ENCODE measurements at regions not wholly inside any gene's neighbourhood (a gene's known extent, or its start where the extent isn't known, plus 50 kb on each side); places are given as distances from the start of the nearest gene placed in this dataset.
"Not testable (repeated sequence)": the region's sequence is repeated elsewhere in the genome, so short reads cannot be mapped to it uniquely, and the experiment has no call there.

DNA sequence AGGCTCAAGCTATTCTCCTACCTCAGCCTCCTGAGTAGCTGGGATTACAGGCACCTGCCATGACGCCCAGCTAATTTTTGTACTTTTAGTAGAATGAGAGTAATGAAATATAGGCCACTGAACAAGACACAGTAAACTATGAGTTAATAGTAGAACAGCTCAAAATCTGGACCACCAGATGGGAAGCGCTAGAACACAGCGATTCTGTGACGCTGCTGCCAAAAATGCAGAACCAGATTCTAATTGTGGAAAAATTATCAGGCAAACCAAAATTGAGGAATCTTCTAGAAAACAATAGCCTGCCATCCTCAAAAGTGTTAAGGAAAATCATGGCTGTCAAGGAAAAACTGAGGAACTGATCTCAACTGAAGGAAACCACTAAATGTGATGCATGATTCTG is 111.4 kb upstream of the TIAM1 start:
- no peak for DNase-seq (ENCODE audit: low read depth in 2 of 2)

DNA sequence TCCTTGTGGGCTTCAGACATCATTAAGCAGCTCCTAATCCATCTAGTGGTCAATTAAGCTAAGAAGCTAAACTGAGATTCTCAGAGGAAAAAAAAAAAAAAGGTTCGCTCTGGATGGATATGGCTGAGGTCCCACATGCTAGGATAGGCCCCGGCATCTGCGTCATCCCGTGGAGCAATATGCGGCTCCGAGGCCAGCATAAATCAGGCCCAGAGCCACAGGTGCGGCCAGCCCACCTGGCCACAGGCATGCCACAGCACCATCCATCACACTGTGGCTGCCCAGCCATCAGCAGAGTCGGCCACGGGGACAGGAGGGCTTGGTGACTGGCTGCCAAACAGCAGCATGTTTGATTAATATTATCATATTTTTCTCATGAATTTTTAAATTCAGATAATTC is 106.9 kb upstream of the TIAM1 start:
- no peak for DNase-seq (ENCODE audit: low read depth in 2 of 2)

DNA sequence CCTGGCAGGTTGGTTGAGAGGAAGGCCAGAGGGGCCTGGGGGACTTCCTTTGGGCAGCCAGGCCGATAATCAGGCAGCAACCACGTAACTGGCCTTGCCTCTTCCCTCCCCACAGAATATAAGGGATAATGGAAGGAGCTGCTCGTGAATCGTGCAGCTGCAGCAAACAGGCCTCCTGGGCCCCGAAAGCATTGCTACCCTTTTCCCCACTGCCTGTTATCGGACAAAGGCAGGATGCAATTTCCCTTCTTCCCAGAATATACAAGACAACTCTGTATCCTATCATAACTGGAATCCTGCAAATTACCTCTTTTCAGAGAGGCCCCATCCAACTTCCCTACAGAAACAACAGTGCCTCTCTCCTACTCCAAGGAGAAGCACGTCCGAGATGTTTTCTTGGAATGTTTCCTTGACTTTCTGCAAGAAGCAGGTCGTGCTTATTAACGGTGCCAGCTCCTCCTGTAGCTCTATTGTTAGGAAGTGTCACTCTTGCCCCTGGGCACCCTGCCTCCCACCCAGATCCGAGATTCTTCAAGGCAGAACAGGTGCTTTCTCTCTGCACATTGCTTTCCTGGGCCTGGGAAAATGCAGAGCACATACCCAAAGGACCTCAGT is 106.0 kb upstream of the TIAM1 start:
- DNase-seq (ENCODE audit: low read depth in 2 of 2): no peak

DNA sequence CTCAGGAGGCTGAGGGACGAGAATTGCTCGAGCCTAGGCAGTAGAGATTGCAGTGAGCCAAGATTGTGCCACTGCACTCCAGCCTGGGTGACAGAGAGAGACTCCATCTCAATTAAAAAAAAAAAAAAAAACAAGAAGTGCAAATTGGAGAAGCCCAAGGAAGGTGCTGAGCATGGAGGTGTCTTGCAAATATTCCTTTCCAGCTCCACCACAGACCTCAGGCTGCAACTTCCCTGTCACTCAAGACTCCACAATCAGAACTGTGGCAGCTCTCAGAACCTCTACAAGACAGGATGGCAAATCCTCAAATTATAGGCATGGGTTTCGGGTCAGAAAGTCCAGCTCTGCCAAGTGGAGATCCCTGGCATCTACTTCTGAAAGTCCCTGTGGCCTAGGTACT is 104.4 kb upstream of the TIAM1 start:
- DNase-seq (ENCODE audit: low read depth in 2 of 2): no peak

DNA sequence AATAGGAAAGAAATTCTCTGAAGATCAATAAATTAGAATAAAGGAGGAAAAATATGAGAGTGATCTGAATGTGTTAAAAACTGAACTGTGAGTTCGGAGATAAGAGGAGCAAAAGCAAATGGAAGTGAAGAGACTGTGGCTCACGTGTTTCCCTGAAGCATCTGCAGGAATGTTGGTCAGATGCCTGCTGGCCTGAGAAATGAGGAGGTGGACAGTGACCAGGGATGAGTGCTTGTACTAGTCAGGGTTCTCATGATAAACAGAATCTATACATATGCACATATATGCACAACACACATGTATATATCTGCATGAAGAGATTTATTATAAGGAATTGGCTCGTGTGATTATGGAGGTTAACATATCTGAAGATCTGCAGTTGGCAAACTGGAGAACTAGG is 103.4 kb upstream of the TIAM1 start:
- no peak for DNase-seq (ENCODE audit: low read depth in 2 of 2)

DNA sequence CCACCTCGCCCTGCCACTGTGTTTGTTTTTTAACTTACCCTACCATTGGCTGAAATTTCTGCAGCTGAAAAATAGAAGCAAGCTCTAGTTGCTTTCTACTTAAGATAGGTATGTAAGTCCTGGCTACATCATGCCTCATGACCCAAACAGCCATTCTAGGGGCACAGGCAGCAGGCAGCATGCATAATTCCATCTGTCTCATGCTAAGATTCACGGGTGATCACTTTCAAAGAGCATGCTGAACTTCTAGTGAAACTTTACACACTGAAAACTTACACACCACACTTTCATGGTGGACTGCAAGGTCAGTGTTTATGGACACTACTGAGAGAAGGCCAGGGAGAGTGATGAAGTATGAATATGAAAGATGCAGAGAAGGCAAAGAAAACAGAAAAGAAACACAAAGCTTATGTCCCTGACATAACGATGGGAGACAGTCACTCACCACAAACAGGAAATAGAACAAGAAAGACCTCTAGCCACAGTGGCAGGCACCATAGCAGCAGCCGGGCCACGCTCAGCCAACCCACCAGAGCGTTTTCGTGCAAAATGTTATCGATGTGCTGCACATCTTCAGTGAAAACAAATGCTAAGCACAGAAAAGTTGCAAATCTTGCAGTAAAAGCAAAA is 102.3 kb upstream of the TIAM1 start:
- no peak for DNase-seq (ENCODE audit: low read depth in 2 of 2)

DNA sequence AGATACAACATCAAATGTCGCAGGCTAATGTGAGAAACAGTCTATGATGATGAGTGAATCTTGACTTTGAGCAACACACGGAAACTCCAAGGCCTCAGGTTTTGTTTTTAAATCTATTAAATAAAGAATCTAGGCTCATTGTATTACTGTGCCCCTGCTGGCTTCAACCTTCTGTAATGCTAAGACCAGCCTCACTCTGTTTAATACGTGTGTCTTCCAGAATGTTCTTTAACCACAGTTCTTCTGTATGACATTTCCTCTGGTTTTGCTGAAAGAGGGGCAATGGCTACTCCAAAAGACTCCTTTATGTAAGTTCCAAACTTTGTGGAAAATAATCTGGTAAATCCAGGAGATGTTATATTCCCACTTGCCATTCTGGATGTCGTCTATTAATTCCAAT is 101.1 kb upstream of the TIAM1 start:
- no peak for DNase-seq (ENCODE audit: low read depth in 2 of 2)

DNA sequence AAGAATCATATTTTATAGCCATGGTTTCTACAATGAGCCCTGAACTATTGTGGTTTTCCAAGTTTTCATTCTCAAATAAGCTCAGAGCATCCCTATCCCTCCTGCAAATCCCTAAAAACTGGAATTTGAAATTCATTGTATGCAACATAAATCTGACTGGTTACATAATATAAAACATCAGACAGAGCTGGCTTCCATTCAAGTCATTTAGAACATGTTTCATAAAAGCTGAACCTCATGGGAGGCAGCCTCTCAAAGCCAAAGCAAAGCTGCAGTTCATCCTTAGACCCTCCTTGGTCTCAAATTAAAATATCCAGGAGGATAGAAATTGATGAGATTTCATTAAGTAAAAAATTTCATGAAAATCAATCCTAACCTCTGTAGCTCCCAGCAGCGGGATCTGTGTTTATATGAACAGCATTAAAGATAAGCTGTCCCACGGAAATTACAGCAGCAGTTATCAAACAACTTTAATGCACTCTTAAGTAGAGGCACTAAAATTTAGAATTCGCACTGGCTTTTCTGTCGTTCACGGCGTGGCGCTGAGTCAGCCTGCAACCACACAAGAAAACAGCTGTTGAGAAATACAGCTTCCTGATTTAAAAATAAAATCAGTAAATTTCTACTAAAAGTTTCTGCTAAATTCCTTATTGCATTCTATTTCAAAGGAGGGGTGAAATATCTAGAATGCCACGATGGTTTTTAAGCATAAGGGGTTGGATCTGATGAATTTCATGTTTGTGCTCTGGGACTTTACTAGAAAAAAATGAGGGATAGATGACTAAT is 99.9 kb upstream of the TIAM1 start:
- no peak for DNase-seq (ENCODE audit: low read depth in 2 of 2)

DNA sequence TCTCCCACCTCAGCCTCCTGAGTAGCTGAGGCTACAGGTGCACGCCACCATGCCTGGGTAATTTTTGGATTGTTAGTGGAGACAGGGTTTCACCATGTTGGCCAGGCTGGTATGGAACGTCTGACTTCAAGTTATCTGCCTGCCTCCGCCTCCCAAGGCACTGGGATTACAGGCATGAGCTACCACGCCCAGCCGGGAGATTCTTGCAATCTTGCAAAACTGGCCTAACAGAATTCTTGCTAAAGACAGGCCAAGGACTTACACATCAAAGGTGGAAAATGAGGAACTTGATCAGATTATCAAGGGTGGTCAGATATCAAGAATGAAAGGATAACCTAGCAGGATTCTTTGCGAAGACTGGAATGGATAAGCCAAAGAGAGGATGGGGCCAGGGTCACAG is 98.3 kb upstream of the TIAM1 start:
- no peak for DNase-seq (ENCODE audit: low read depth in 2 of 2)

DNA sequence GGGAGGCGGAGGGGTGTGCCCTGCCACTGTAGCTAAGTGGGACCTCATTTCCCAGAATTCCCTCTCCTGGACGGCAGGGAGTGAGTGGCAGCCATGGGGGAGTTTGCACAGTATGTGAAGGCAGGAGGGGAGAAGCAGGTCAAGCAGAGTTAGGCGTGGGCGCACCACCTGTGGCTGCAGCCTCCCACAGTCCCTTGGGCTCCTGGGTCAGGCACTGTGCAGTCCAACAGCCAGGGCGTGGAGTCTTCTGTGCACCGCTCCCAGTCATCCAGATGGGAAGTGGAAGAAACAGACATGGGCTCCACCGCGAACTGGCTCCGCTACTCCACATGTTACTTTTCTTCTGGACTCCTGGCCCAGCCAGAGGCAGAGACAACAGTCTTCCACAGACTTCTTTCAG is 85.4 kb upstream of the TIAM1 start:
- DNase-seq (ENCODE audit: low read depth in 2 of 2): no peak

DNA sequence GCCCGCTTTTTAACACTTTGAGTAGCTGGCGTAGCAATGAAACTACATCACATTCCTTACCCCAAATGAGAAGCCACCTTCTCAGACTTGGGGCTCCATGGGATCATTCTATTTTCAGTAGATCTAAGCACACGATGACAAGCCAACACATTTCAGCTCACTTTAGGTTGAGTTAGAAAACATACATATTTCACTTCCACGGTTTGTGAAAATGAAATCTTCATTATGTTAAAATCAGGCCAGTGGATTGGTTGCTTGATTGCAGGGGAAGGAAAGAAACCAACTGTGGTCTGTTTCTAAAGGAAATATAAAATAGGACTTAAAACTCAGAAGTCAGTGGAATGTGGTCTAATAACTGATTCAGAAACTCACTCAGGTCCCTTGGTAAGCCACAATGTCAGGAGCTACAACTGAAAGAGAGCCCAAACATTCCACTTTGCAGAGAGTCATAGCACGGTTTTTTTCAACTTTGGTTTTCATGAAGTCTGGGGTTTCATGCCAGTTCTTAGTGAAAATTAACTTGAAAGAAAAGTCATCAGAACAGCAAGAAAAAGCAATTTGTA is 82.3 kb upstream of the TIAM1 start:
- no peak for DNase-seq (ENCODE audit: low read depth in 2 of 2)

DNA sequence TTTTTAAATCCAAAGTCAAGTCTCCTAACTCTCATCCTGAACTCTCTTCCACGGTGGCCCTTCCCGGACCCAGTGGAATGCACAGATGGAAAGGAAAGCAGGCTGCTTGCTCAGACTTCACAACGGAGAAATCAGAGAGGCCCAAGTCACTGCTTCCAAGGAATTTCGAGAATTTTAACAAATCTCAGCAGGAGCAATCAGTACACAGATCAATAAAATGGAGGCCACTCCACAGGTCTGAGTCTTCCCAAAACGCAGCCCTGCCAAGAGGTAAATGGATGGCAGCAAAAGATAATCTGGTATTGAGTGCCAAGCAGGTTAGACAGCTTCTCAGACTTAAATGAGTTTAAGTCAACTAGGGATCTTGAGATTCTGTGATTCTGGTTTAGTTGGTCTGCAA is 81.1 kb upstream of the TIAM1 start:
- no peak for DNase-seq (ENCODE audit: low read depth in 2 of 2)

DNA sequence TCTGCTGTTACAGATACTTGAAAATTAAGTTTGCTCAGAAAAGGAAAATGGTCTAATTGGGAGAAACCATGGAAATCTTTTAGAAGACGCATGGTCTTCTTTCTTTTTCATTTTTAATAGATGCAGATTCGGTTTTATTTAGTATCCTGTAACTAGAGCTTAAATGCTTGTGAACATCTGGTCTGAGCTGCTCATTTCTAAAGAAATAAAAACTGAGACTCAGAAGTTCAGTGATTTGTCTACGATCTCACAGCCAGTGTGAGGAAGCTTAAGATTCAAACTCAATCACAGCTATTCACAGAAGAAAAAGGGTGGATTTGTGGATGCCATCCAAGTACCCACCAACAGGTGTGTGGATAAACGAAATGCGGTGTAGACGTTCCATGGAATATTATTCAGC is 80.0 kb upstream of the TIAM1 start:
- DNase-seq (ENCODE audit: low read depth in 2 of 2): no peak

DNA sequence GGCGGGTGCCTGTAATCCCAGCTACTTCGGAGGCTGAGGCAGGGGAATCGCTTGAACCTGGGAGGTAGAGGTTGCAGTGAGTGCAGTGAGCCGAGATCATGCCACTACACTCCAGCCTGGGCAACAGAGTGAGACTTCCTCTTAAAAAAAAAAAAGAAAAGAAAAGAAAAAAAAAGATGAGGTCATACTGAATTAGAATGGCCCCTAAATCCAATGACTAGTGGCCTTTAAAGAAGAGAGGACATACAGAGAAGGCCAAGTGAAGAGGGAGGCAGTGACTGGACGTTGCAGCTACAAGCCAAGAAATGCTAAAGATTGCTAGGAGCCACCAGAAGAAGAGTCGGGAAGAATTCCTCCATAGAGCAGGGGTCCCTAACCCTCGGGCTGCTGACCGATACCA is 76.9 kb upstream of the TIAM1 start:
- no peak for DNase-seq (ENCODE audit: low read depth in 2 of 2)

DNA sequence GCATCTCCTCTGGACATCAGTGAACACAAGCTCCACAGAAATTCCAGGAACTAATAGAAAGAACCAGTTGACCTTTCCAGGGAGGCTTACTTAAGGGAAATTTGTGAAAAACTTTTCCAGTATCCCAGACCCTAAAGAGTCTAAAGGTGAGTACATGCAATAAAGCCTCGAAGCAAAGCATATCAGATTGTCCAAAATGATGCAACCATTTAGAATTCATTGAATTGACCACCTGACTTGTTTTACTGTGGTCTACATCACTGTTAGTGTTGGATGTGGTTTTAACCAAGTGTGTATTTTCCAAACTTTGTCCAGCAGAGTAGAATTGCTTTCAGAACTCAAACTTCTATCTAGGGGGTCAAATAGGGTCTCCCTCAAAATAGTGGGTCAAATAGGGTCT is 76.3 kb upstream of the TIAM1 start:
- no peak for DNase-seq (ENCODE audit: low read depth in 2 of 2)

DNA sequence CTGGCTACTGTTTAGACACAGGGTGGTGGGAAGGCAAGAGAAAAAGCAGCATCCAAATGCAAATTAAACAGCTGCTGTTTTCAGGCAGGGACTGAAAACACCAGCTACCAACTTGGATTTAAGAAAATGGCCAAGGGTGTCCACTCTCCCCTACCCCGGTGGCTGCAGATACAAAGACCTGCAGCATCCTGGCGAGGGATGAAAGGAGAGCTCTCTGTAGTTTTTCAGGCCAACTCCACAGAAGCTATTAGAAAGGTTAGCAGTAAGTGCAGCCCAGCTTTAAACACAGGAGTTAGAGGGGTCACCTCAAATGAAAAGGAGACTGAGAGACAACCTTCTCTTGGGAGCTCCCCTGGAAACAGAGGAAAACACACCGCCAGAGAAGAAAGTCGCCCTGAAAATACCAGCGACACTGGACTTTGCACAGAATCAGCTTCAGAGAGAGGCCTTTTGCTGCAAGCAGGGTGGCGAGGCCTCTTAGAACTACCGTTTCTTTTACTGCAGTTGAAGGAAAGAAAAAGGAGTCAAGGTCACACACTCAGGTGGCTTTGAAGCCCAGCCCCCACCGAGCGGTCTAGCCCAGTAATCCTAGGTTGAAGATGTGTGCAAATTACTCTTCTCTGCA is 74.4 kb upstream of the TIAM1 start:
- no peak for DNase-seq (ENCODE audit: low read depth in 2 of 2)

DNA sequence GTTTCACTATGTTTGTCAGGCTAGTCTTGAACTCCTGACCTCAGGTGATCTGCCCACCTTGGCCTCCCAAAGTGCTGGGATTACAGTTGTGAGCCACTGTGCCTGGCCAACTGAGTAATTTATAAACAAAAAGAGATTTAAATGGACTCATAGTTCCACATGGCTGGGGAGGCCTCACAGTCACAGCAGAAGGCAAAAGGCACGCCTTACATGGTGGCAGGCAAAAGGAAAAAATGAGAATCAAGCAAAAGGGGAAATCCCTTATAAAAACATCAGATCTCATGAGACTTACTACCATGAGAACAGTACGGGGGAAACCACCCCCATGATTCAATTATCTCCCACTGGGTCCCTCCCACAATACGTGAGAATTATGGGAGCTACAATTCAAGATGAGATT is 73.2 kb upstream of the TIAM1 start:
- not testable (repeated sequence) for DNase-seq (ENCODE audit: low read depth in 2 of 2)

DNA sequence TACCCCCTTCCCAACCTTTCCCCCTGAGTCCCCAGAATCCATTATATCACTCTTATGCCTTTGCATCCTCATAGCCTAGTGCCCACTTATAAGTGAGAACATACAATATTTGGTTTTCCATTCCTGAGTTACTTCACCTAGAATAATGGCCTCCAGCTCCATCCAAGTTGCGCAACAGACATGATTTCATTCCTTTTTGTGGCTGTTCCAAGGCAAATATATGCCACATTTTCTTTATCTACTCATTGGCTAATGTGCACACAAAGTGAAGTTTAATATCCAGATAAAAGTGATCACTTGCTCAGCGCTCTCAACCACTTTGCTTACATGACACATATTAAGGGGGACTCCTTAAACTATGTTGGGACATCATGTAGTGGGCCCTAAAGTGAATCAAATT is 72.4 kb upstream of the TIAM1 start:
- DNase-seq (ENCODE audit: low read depth in 2 of 2): no peak

DNA sequence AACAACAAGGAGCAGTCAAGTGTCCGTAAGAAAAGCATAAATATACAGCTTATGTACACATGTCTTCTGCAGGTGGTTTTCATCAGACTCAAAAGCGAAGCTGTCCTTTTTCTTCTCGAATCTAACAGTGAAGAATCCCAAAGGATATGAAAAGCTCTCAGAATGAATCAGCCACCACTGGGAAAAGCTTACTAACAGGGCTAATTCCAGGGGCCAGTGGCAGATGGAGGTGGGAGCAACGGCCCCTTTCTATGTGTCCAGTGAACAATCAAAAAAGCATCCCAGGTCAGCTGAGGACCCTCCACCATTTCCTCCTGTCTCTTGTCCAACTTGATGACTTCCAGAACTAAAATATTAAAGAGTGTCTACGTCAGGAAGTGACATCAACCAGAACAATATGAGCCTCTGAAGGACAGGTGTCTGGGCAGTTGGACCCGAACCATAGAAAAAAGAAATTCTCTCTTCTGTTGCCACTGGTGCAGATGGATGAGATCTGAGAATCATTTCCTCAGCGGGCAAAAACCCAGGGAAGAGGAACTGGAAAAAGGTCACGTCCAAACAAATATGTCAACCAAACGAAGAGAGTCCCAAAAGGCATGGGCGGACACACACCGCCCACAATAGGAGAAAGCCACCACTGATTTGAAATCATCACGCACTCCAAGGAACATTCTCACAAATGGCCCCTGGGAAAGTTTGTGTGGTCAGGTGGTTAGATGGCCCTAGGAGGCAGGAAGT is 70.4 kb upstream of the TIAM1 start:
- DNase-seq (ENCODE audit: low read depth in 2 of 2): no peak

DNA sequence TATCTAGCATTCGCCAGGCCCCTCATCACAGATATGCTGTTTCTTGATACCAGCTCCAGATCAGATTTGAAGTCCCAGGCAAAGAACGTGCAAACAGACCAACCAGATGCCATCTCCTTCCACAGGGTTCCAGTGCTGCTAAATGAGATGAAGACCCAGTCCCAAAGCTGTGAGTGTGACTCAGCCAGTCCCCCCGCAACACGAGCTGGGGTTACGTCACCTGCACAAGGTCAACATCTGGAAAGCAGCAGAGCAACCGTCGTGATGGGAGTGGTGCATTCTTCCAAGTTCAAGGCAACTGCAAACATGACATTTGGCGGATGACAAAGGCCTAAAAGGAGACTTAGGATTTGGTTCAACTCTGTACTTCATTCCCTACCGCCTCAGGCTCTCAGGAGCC is 69.6 kb upstream of the TIAM1 start:
- no peak for DNase-seq (ENCODE audit: low read depth in 2 of 2)

DNA sequence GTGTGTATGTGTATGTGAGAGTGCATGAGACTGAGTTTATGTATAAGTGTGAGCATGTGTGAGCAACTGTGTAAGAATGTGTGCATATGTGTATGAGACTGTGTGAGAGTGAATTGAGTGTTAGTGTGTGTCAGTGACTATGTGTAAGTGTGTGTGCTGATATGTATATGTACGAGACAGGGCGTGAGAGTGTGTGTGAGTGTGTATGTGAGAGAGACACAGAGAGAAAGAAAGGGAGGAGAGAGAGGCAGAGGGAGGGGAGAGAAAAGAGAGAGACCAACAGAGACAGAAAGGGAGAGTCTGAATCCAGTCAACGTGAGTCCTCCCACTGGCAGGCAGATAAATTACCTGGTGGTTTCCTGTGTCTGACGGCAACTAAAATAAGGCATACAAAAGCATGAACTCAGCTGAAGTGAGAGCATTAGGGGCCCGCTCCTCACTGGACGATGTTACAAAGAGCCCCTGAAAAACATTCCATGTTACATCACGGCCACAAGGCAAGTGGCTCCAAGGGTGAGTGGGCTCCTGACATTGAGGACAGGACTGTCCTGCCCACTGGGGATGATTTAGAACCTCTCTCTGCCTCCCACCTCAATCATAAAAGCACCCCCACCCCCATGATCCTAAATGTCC is 66.6 kb upstream of the TIAM1 start:
- DNase-seq (ENCODE audit: low read depth in 2 of 2): no peak
